Neural crest cell (in vitro differentiated cells): ENCODE measurements at regions not wholly inside any gene's neighbourhood (a gene's known extent, or its start where the extent isn't known, plus 50 kb on each side); places are given as distances from the start of the nearest gene placed in this dataset.
"Not testable (repeated sequence)": the region's sequence is repeated elsewhere in the genome, so short reads cannot be mapped to it uniquely, and the experiment has no call there.

ENCODE experiments used
- DNase-seq: peaks from one replicate; pipeline ENCODE4 v3.0.0; 2021; ENCODE audit warnings: low read depth, mixed read lengths, low spot score
- H3K27ac Mint-ChIP-seq: one replicate; pipeline ENCODE4 v1.8.0; 2021; ENCODE audit warnings: mild to moderate bottlenecking, mixed read lengths; ENCODE audit not compliant: unreplicated experiment
- H3K27me3 Mint-ChIP-seq: 2 replicates; pipeline ENCODE4 v1.8.0; 2021; ENCODE audit warnings: low read depth, mild to moderate bottlenecking, mixed read lengths
- H3K36me3 Mint-ChIP-seq: 2 replicates; pipeline ENCODE4 v1.8.0; 2021; ENCODE audit warnings: low read depth, mild to moderate bottlenecking, mixed read lengths
- H3K4me1 Mint-ChIP-seq: 2 replicates; pipeline ENCODE4 v1.8.0; 2021; ENCODE audit warnings: mixed read lengths
- H3K4me3 Mint-ChIP-seq: one replicate; pipeline ENCODE4 v1.8.0; 2021; ENCODE audit warnings: mild to moderate bottlenecking, mixed read lengths
- H3K9me3 Mint-ChIP-seq: 2 replicates; pipeline ENCODE4 v1.8.0; 2021; ENCODE audit warnings: mixed read lengths
- CTCF ChIP-seq: fragments of 200-600 bp; sonication (generic); conservative IDR thresholded peaks from 2 replicates; pipeline ENCODE4 v1.5.0; 2021; ENCODE audit warnings: antibody characterized with exemption, mild to moderate bottlenecking

GRCh38 chr7:35853194-35853593 lies 52.3 kb downstream of the SEPTIN7 start:
- not testable (repeated sequence) for H3K4me3 Mint-ChIP-seq, H3K27me3 Mint-ChIP-seq, H3K4me1 Mint-ChIP-seq, DNase-seq, H3K9me3 Mint-ChIP-seq
- peak overlapping the region; percentile 87 for H3K27ac Mint-ChIP-seq
- H3K36me3 Mint-ChIP-seq: peaks cover 25% of the 10 kb centered on the region

- Mint-ChIP-seq H3K27me3 (no peaks in the 10 kb centered on the region), H3K27ac (no peak overlapping the region), H3K4me1 (peaks cover 4% of the 10 kb centered on the region), H3K9me3 (peaks cover 2% of the 10 kb centered on the region), H3K36me3 (peaks cover 29% of the 10 kb centered on the region), H3K4me3 (no peak overlapping the region)
- TF ChIP-seq CTCF: no peak
- DNase-seq: no peak
Observed at GRCh38 chr7:35854311-35854710, 53.5 kb downstream of the SEPTIN7 start.

DNA sequence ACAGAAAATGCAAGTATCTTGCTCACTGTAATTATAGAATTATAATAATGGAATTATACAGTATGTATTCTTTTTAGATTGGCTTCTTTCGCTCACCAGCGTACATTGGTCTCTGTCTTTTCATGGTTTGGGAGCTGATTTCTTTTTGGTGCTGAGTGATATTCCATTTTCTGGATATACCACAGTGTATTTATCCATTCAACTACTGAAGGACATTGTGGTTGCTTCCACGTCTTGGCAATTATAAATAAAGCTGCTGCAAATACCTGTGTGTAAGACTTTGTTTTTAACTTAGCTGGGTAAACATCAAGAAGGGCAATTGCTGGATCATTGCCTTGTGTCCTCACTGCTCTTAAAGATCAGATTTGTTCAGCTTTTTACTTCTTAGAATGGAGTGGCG lies 55.3 kb downstream of the SEPTIN7 start:
- Mint-ChIP-seq H3K4me3 (no peak overlapping the region), H3K36me3 (peaks cover 35% of the 10 kb centered on the region), H3K27me3 (no peaks in the 10 kb centered on the region), H3K27ac (no peak overlapping the region), H3K9me3 (peaks cover 5% of the 10 kb centered on the region), H3K4me1 (peaks cover 5% of the 10 kb centered on the region)
- no peak for TF ChIP-seq CTCF
- DNase-seq: no peak

GRCh38 chr7:35860664-35861063 lies 59.8 kb downstream of the SEPTIN7 start:
- Mint-ChIP-seq H3K9me3 (peaks cover 5% of the 10 kb centered on the region), H3K27ac (no peak overlapping the region), H3K27me3 (no peaks in the 10 kb centered on the region), H3K4me1 (peaks cover 6% of the 10 kb centered on the region), H3K36me3 (peaks cover 24% of the 10 kb centered on the region), H3K4me3 (no peak overlapping the region)
- no peak for DNase-seq
- no peak for TF ChIP-seq CTCF

- Mint-ChIP-seq H3K27ac (no peak overlapping the region), H3K4me1 (peaks cover 6% of the 10 kb centered on the region), H3K27me3 (no peaks in the 10 kb centered on the region), H3K36me3 (peaks cover 13% of the 10 kb centered on the region), H3K9me3 (no peaks in the 10 kb centered on the region), H3K4me3 (no peak overlapping the region)
- TF ChIP-seq CTCF: no peak
- no peak for DNase-seq
Observed at GRCh38 chr7:35865287-35865686, 64.4 kb downstream of the SEPTIN7 start.

DNA sequence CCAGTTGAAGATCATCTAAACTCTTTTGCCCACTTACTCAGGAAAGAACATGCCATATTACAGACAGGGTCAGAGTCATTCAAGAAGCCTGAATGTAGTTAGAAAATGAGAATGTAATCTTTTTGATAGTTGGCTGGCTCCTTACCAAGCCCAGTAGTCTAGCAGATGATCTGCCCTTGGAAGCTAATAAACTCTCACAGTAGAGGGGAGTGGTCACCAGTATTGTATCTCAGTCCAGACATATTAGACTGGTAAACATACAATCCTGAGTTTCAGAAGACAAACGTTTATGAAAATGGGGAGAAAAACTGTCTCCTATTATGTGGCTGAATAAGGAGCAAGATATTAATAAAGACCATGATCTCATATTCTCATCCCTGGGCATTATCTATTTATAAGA lies 65.3 kb downstream of the SEPTIN7 start:
- peaks cover 5% of the 10 kb centered on the region for H3K4me1 Mint-ChIP-seq
- no peak overlapping the region for H3K4me3 Mint-ChIP-seq
- no peak for DNase-seq
- H3K27ac Mint-ChIP-seq: no peak overlapping the region
- no peaks in the 10 kb centered on the region for H3K9me3 Mint-ChIP-seq
- H3K27me3 Mint-ChIP-seq: no peaks in the 10 kb centered on the region
- TF ChIP-seq CTCF: no peak
- H3K36me3 Mint-ChIP-seq: peaks cover 7% of the 10 kb centered on the region

DNA sequence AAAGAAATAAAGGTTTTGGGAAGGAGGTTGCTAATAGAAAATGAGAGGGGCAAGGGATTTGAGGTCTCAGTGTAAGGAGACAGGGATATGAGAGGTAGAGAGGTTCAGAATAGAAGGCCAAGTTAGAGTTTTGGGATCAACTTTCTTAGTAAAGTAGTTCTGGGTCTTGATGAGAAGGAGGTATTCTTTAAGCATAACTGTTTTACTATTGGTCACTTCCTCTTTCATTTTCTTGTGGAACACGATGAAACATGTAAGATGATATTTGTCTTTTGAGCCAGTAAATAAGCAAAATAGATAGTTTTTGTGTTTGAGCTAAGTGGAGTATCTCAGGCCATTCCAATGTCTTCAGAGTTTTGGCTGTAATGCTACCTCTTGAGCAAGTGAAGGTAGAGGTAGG lies 68.3 kb downstream of the SEPTIN7 start:
- H3K27ac Mint-ChIP-seq, H3K36me3 Mint-ChIP-seq, DNase-seq, H3K9me3 Mint-ChIP-seq, H3K4me1 Mint-ChIP-seq, H3K4me3 Mint-ChIP-seq, H3K27me3 Mint-ChIP-seq: not testable (repeated sequence)
